ENCODE measurements at regions not wholly inside any gene's neighbourhood (a gene's known extent, or its start where the extent isn't known, plus 50 kb on each side); places are given as distances from the start of the nearest gene placed in this dataset.

DNA sequence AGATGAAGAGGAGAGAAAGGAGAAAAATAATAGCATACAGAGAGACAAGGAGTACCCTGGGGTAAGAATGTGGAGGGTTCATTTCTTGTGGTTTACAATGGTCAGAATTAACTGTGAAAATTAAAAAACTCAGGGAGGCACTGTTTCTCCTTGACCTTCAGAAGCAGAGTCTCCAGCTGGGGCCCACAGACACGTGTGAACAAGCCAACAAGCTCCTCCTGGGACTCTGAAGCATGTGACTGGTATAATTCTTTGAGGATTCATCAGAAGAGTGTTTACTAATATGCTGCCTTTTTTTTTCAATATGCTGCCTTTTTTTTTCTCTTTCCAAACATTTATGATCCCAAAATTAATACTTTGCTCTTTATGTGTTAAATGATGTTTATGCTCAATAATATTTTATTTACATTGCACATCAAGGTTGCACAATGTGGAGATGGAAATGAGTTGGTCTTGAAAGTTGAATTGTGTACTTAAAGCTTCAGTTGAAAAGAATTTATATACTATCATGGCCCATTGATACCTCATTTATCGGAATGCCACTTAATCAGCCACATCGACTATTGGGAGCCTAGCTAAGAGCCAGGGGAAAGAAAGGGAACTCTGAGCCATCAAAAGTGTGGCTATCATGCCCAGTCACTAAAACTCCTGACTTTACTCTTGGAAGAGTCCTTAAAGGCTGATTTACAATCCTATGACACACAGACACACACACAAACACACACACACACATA, 134.7 kb upstream of the RHOBTB1 start:
- Mint-ChIP-seq H3K27me3 (peaks cover 5% of the 10 kb centered on the region), H3K4me3 (no peak overlapping the region), H3K36me3 (ENCODE audit: low read depth) (no peaks in the 10 kb centered on the region), H3K9me3 (no peaks in the 10 kb centered on the region), H3K27ac (no peak overlapping the region), H3K4me1 (ENCODE audit: low read depth) (no peaks in the 10 kb centered on the region)
- ATAC-seq (ENCODE audit: poor library complexity) (no peak), DNase-seq (no peak)
- no peaks in the 10 kb centered on the region for H3K36me3 ChIP-seq (ENCODE audit: insufficient read depth, low read length)
- H3K9me3 ChIP-seq (ENCODE audit: control insufficient read depth in 1 of 2, insufficient read depth in 1 of 2, low read length in 2 of 2), result no peaks in the 10 kb centered on the region
- ChIA-PET CTCF (no interaction called here), POLR2A (no interaction called here)
- H3K4me1 ChIP-seq (ENCODE audit: insufficient read depth, low read length), result no peaks in the 10 kb centered on the region
- TF ChIP-seq, protein P1, sequence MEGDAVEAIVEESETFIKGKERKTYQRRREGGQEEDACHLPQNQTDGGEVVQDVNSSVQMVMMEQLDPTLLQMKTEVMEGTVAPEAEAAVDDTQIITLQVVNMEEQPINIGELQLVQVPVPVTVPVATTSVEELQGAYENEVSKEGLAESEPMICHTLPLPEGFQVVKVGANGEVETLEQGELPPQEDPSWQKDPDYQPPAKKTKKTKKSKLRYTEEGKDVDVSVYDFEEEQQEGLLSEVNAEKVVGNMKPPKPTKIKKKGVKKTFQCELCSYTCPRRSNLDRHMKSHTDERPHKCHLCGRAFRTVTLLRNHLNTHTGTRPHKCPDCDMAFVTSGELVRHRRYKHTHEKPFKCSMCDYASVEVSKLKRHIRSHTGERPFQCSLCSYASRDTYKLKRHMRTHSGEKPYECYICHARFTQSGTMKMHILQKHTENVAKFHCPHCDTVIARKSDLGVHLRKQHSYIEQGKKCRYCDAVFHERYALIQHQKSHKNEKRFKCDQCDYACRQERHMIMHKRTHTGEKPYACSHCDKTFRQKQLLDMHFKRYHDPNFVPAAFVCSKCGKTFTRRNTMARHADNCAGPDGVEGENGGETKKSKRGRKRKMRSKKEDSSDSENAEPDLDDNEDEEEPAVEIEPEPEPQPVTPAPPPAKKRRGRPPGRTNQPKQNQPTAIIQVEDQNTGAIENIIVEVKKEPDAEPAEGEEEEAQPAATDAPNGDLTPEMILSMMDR (IDR thresholded peaks at IDR 0.05), result no peak
- intact Hi-C loops (cut with DNase I, micrococcal nuclease), result no loop called here
- no peak overlapping the region for H3K4me3 ChIP-seq (ENCODE audit: low read length)
- no peak overlapping the region for H3K27ac ChIP-seq (ENCODE audit: low read depth in 1 of 2, low read length in 2 of 2)
- H3K27me3 ChIP-seq (ENCODE audit: control insufficient read depth in 1 of 2, insufficient read depth in 2 of 2, low read length in 2 of 2), result no peaks in the 10 kb centered on the region

- CTCF ChIA-PET, result no interaction called here
- peaks cover 5% of the 10 kb centered on the region for H3K27me3 Mint-ChIP-seq
- no peaks in the 10 kb centered on the region for H3K27me3 ChIP-seq (ENCODE audit: control insufficient read depth in 1 of 2, insufficient read depth in 2 of 2, low read length in 2 of 2)
- no peak overlapping the region for H3K27ac Mint-ChIP-seq
- ATAC-seq (ENCODE audit: poor library complexity) (no peak), DNase-seq (no peak)
- H3K36me3 ChIP-seq (ENCODE audit: insufficient read depth, low read length), result no peaks in the 10 kb centered on the region
- no peaks in the 10 kb centered on the region for H3K9me3 ChIP-seq (ENCODE audit: control insufficient read depth in 1 of 2, insufficient read depth in 1 of 2, low read length in 2 of 2)
- H3K9me3 Mint-ChIP-seq, result no peaks in the 10 kb centered on the region
- POLR2A ChIA-PET, result no interaction called here
- H3K27ac ChIP-seq (ENCODE audit: low read depth in 1 of 2, low read length in 2 of 2), result no peak overlapping the region
- H3K4me1 Mint-ChIP-seq (ENCODE audit: low read depth), result no peaks in the 10 kb centered on the region
- no peaks in the 10 kb centered on the region for H3K36me3 Mint-ChIP-seq (ENCODE audit: low read depth)
- intact Hi-C loops (cut with DNase I, micrococcal nuclease), result no loop called here
- TF ChIP-seq, protein P1 (IDR thresholded peaks at IDR 0.05), result no peak
- H3K4me1 ChIP-seq (ENCODE audit: insufficient read depth, low read length), result no peaks in the 10 kb centered on the region
- no peak overlapping the region for H3K4me3 ChIP-seq (ENCODE audit: low read length)
- H3K4me3 Mint-ChIP-seq, result no peak overlapping the region
Observed at GRCh38 chr10:61076572-61077114, 132.7 kb upstream of the RHOBTB1 start.

DNA sequence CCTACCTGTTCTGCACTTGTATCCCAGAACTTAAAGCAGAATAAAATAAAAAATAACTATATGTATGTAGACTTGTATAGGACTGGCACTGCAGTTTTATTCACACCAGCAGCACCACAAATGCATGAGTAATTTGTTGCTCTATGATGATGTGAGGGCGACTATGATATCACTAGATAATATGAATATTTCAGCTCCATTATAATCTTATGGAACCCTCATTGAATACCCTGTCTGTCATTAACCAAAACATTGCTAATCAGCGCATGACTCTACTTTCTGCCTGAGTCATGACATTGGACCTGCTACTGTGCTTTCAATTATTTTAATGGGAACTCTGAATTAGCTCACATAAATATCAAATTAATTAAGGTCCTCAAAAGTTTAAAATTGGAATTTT, 129.4 kb upstream of the RHOBTB1 start:
- H3K27me3 Mint-ChIP-seq, result peaks cover 5% of the 10 kb centered on the region
- H3K9me3 ChIP-seq (ENCODE audit: control insufficient read depth in 1 of 2, insufficient read depth in 1 of 2, low read length in 2 of 2), result no peaks in the 10 kb centered on the region
- H3K36me3 ChIP-seq (ENCODE audit: insufficient read depth, low read length), result no peaks in the 10 kb centered on the region
- DNase-seq, result no peak
- no peak overlapping the region for H3K4me3 ChIP-seq (ENCODE audit: low read length)
- ChIA-PET CTCF (no interaction called here), POLR2A (no interaction called here)
- intact Hi-C loops (cut with DNase I, micrococcal nuclease), result no loop called here
- H3K27me3 ChIP-seq (ENCODE audit: control insufficient read depth in 1 of 2, insufficient read depth in 2 of 2, low read length in 2 of 2), result no peaks in the 10 kb centered on the region
- H3K27ac Mint-ChIP-seq, result no peak overlapping the region
- H3K36me3 Mint-ChIP-seq (ENCODE audit: low read depth), result no peaks in the 10 kb centered on the region
- no peak overlapping the region for H3K27ac ChIP-seq (ENCODE audit: low read depth in 1 of 2, low read length in 2 of 2)
- H3K4me1 ChIP-seq (ENCODE audit: insufficient read depth, low read length), result no peaks in the 10 kb centered on the region
- ATAC-seq (ENCODE audit: poor library complexity), result no peak
- no peaks in the 10 kb centered on the region for H3K9me3 Mint-ChIP-seq
- no peaks in the 10 kb centered on the region for H3K4me1 Mint-ChIP-seq (ENCODE audit: low read depth)
- H3K4me3 Mint-ChIP-seq, result no peak overlapping the region
- TF ChIP-seq, protein P1 (IDR thresholded peaks at IDR 0.05), result no peak

Measured in CD4-positive, alpha-beta T cell (primary cell).